NCI-H187 (cell line): ENCODE measurements at regions not wholly inside any gene's neighbourhood (a gene's known extent, or its start where the extent isn't known, plus 50 kb on each side); places are given as distances from the start of the nearest gene placed in this dataset.
"Not testable (repeated sequence)": the region's sequence is repeated elsewhere in the genome, so short reads cannot be mapped to it uniquely, and the experiment has no call there.

Experiments
- DNase-seq, 2 experiments: peaks; one replicate each; lab custom pipeline; 2025; lab: John Stamatoyannopoulos, UW

DNA sequence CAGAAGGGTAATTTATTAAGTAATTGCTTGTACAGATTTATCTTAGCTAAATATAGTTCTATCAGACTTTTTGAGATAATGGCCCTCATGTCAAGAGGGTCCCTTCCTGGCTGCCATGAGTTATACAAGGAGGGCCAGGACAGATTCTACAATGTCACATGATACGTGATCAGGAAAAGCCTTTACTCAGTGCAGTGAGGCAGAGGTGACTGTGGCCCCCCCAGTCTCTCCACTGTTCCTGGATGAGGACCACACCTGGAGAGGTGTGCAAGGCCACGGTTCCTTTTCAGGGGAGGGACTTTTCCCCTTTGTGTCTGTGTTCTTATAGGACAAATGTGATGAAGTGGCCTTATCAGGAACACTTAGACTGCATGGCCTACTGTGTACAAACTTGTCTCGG, 54.3 kb upstream of the LRCH1 start:
- no peak for DNase-seq

DNA sequence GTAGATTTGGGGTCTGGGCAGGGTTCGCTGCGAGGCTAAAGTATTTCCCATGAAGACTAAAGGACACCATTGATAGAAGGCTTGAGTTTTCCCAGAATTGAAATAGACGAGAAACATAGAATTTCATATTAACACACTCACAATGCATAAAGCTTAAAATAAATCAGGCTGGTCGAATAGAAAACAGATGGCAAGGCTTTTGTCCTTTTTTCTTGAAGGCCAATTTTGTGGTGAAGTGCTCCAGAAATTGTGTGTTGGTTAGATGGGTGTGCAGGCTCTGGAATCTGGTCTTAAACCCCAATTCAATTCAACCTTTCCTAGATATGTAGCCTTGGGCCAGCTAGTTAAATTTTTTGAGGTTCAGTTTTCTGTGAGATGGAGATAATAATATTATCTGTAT, 56.9 kb upstream of the LRCH1 start:
- no peak for DNase-seq

DNA sequence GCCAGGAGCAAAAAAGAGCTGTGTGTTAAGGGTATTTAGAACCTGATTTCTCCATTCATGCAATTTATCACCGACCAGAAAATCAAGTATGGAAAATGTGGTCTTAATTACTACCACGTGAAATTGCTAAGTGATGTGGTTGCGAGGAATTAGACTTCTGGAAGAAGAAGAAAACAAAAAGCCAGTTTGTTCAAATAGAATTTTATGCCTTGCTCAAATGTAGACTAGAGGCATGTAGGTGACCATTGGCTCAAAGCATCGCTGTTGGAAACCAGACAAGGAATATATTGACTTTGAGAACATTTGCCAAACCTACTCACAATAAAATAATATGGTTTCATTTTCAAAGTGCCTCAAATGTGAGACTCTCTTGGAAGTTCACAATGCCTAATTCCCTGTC, 57.3 kb upstream of the LRCH1 start:
- DNase-seq: no peak

DNA sequence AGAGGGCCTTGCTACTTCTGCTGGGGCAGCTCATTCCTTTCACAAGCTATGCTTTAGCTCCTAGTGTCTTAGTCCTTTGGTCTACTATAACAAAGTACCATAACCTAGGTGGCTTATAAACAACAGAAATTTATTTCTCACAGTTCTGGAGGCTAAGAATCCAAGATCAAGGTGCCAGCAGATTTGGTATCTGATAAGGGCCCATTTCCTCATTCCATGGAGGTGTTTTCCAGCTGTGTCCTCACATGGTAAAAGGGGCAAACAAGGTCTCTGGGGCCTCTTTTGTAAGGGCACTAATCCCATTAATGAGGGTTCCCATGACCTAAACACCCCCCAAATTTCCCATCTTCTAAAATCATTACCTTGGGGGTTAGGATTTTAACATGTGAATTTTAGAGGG, 57.9 kb upstream of the LRCH1 start:
- no peak for DNase-seq

DNA sequence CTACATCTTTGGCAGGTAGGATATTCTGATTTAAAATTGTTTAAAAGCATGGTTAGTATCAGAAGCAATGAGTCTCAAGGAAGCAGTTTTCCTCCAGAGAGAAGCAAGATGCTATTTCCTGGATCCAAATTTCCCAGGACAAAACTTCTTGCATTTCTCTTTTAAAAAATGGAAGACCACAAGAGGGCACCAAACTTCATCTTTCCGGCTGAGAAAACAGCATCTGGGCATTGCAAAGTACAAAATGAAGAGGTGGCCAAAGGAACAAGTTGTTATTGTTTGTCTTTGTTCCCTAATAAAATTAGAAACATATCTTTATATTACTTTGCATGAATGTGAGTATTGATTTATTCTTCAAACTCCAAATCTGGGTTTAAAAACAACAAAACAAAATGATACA, 60.0 kb upstream of the LRCH1 start:
- no peak for DNase-seq

DNA sequence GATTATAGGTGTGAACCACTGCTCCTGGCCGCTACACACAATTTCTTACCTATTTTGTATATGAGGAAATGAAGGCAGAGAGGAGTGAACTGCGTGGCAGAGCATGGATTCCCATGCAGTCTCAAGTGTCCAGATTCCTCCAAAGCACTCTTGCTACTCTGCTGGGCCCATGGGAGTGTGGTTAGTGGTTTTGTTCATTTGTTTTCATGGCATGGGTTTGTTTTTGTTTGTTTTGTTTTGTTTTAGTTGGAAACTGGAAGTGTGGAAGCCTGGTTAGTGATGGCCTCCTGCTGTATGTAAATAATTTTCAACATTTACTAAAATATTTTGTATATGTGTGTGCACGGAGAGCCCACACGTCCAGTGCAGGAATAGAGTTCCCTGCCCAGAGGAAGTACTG, 61.3 kb upstream of the LRCH1 start:
- no peak for DNase-seq

DNA sequence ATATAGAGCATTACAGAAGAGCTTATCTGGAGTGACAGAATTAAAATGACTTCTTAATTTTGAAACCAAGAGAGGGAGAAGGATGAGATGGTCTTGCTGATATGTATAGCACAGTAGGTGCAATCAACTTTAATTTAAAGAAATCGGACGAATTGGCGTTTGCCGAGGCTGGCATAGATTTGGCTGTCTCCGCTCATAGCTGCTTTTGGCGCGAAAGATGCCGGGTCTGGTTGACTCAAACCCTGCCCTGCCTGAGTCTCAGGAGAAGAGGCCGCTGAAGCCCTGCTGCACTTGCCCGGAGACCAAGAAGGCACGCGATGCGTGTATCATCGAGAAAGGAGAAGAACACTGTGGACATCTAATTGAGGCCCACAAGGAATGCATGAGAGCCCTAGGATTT, 62.3 kb upstream of the LRCH1 start:
- DNase-seq: not testable (repeated sequence)

DNA sequence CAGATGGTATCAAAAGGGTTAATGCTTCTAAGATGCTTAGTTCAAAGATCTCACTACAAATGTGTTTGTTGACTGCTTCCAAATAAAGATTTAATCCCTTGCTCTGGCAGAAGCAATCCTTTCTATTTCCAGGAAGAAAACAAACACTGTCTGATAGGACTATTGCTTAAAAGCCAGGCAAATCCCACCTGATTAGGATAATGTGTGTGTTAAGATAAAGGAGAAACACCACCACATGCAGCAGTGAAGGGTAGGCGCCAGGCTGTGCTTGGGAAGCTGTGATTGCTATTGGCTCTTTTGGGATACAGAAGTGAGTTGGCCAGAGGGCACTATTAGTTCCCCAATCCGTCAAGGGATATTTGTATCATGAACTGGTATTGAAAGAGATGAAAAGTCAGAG, 62.8 kb upstream of the LRCH1 start:
- no peak for DNase-seq

DNA sequence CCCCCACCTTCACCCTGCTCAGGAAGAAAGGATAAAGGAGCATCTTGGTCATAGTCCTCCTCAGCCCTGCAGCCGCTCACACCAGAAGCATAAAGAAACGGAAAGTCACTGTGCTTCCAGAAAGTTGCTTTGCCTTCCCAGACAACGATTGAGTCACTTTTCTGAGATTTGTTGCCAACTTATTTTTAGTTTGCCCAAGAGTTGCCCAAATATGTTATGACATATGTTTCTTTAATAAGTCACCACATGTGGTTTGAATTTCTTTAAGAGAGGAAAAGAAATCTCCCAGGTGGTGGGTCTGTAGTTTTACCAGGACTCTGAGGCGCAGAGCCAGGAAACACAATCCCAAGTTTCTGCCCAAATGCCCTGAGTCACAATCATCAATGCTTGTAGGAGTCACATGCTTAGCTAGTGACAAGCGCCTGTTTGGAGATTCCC, 63.4 kb upstream of the LRCH1 start:
- no peak for DNase-seq

DNA sequence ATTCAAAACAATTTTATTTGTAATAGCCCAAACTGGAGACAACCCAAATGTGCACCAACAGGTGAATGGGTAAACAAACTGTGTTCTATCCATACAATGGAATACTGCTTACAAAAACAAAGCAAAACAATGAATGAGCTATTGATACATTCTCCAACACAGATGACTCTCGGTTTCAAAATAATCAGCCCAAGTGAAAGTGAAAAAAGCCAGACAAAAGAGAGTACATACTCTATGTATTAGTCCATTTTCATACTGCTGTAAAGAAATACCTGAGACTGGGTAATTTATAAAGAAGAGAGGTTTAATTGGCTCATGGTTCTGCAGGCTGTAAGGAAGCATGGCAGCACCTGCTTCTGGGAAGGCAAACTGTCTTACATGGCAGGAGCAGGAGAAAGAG, 65.2 kb upstream of the LRCH1 start:
- DNase-seq: no peak

DNA sequence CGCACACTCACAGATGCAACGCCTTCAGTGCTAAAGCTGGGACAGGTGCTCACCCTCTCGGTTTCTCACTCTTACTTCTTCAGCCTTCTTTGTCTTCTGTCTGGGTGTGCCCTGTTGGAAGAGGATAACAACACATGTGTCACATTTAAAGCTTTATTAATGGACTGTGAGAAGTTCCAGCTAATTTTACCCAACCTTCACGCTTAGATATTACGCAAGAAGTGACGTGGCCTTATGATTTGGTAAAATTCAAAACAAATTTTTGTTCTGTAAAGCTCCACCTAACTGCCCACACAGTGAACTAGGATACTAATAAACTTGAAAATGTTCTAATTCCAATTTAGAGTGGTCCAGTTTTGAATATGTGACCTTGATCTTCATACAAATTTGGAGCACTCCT, 66.7 kb upstream of the LRCH1 start:
- DNase-seq: no peak

DNA sequence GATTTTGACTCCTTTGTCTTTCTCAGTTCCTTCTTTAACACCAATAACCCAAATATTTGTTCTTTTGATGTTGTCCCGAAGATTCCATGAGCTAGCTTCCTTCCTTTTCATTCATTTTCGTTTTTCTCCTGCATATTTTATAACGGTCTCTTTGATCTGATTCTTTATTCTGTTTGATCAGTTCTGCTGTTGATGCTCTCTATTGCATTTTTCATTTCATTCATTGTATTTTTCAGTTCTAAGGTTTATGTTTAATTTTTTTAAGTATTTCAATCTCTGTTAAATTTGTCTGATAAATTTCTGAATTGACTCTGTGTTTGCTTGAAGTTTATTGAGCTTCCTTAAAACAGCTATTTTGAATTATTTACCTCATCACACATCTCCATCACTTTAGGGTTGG, 68.4 kb upstream of the LRCH1 start:
- DNase-seq: no peak

DNA sequence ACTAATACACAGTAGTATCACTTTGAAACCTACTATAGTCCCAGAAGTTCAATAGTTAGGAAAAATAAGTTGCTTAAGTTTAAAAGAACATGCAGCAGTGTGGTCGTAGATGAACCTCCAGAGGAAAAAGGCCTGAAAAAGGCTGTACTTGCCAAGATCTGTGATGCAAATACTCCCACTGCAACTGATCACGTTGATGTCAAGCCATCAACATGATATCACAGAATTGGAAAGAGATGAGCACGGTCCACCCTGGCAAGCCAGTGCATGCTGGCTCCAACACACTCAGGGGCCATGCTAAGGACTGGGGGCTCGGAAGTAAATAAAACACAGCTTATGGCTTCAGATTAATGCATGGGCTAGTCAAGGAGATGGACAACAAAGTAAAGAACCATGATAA, 71.8 kb upstream of the LRCH1 start:
- no peak for DNase-seq

DNA sequence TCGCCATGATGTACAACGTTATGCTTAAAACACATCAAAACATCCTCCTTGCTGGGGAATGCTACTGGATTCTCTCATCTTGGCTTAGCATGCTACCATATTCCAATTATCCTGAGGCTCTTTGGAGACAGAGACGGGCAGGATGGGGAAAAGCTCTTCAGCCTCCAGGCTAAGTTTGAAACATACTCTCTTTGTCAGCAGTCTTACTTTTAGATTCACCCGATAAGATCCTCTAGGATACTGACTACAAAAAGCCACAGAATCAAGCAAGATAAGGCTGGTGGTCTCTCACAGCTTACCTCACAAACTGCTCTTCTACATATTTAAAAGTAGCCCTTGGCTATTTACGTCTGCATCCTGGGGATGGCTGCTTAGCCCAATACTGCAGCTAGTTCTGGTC, 72.8 kb upstream of the LRCH1 start:
- DNase-seq: no peak

DNA sequence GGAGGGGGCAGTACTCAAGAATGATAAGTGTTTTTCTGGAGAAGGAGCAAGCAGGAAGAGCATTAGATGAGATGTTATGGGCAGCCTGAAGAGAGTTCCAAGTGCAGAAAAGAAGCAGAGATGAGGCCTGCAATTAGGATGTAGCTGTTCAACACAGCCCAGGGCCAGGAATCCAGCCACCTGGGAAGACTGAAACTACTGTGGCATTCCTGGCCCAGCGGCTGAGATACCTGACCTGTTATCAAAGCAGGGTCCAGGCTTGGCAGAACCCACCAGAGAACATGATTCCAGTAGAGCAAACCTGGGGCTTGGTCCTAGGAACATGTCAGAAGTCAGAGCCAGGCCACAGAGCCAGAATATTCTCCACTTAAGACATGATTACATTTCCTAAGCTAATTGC, 73.3 kb upstream of the LRCH1 start:
- DNase-seq: no peak

DNA sequence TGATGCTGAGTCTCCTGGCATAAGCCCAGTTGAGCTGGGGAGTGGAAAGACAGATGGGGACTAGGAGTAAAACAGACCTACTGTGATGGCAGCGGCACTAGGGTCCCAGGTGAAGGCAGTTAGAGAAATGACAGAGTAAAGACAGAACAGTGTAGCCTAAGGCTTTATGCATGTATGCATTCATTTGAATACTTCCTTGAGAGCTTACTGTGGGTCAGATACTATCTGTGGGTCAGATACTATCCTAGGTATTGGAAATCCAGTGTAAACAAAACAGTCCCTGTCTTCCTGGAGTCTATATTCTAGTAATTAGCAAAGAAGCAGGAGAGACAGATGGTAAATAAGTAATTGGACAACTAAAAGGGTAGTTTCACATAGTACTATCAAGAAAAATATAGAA, 73.7 kb upstream of the LRCH1 start:
- no peak for DNase-seq

DNA sequence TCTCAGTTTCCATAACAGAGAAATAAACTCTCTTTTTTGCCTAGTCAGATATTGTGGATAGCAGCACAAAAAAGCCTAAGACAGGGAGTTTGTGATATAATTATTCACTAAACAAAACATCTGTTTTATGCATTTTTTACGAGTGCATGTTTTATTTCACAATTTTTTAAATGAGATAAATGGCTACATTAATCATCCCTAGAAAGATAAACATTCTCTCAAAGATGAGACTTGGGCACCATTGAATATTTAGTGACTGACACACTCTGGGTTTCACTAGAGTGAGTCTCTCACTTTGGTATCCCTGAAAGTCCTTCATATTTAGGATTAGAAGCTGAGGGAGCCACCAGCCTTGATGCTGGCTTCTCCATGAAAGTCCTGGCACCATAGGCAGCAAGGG, 74.3 kb upstream of the LRCH1 start:
- DNase-seq: no peak

DNA sequence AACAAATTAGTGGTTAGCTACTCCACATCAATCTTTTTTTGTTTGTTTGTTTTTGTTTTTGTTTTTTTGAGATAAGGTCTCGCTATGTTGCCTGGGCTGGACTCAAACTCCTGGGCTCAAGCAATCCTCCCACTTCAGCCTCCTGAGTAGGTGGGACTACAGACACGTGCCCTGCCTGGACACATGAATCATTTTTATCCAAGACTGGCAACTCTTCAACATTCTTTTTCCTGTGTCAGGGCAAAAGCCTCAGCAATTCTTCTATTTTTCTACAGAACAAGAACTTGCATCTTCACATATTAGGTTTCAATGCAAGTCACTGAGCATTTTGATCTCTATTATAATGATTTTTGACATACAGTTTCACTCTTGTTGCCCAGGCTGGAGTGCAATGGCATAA, 76.8 kb upstream of the LRCH1 start:
- DNase-seq: no peak

DNA sequence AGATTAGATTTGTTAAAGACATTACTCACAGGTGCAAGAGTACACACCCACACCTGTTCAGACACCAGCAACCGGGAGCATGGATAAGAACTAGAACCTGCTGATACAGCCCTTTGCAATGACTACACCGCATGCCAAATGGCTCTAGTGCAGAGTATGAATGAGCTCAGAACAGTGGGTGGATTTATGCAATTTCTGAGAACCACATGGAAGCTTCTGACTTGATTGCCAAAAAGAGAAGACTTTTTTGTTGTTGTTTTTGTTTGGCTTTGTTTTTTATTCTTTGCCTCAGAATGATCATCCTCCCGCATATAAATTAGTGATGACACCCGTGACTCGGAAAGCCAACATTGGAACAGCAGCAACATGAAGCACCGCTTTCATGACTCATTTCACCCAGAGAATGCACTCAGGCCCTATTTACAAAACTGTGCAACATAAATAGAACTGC, 77.4 kb upstream of the LRCH1 start:
- DNase-seq: no peak

DNA sequence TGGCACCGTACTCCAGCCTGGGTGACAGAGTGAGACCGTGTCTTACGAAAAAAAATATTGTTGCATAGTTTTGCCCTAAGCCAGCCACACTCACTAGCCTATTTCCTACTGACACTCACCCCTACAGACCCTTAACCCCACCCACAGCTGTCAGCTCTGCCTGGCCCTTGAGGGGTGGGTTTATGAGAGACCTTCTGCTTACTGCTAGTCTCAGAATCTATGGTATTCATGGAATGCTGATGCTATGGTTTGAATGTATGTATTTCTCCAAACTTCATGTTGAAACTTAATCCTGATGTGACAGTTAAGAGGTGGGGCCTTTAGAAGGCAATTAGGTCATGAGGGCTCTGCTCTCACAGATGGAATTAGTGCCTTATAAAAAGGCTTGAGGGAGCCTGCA, 79.2 kb upstream of the LRCH1 start:
- DNase-seq: no peak

DNA sequence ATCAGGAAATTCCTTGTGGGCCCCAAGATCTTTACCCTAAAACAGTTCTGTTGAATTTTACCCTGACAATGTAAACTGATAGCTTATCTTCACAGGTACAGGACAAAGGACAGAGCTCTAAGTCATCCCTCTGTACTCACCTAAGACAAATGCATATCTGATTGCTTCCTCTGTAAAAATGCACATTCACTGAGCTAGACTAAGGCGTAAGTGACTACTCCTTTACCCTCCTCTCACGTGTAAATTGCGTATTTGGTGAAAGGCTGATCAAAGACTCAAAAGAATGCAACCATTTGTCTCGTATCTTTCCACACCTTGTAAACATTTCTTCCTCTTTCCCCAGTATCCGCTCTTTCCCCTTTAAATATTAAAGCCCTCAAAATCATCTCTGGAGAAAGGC, 80.6 kb upstream of the LRCH1 start:
- no peak for DNase-seq

DNA sequence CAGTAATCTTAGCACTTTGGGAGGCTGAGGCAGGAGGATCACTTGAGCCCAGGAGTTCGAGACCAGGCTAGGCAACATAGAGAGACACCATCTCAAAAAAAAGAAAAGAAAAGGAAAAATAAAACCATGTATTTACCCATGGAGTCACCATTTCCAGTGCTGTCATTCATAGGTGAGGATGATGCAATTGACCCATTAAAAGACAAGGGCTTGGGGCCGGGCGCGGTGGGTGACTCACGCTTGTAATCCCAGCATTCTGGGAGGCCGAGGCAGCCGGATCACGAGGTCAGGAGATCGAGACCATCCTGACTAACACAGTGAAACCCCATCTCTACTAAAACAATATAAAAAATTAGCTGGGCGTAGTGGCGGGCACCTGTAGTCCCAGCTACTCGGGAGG, 82.6 kb upstream of the RUBCNL start:
- not testable (repeated sequence) for DNase-seq

DNA sequence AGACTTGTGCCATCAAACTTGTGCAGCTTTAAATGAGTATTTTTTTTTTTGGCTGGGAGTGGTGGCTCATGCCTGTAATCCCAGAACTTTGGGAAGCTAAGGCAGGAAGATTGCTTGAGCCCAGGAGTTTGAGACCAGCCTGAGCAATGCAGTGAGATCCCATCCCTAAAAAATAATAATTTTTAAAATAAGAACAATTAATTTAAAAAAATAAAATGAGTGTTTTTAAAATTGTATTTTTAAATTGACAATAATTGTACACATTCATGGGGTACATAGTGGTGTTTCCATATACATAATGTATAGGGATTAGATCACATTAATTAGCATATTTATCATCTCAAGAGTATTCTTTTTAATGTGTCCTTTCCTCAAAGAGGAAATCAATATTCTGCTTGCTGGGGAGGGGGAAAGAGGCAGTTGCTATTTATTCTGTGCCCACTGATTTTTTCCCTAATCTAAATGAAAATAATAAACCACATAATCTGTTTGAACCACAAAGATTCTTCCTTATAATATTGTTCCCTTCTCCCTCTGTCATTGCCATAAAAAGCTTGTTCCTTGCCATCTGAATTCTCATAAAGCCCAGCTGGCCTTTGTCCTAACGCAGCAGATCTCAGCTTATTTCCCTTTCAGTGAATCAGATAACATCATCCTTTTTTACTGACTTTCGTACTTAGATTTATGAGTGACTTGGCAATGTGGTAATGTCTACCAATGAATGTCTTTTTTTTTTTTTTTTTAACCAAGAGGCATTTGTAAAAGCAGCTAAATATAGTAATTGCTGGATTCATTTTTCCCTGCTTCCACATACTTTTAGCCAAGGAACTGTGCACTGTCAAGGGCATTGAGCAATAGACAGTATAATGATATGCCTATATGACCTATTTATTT, 81.8 kb upstream of the RUBCNL start:
- DNase-seq: no peak

DNA sequence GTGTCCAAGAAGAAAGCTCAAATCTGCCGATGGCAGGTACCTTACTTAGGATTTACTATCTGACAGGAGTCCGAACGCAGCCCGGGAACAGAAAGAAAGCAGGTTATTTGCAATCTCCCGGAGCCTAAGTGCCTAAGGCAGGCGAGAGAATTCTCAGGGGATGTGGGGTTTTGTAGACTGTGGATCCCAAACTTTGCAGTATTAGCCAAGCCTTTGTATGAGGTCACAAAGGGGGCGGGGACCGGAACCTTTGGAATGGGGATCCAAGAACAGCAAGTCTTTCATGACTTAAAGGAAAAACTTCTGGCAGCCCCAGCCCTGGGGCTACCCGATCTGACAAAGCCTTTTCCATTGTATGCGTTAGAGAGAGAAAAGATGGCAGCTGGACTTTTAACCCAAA, 80.6 kb upstream of the RUBCNL start:
- not testable (repeated sequence) for DNase-seq
